SK-N-SH (cell line): ENCODE measurements at regions not wholly inside any gene's neighbourhood (a gene's known extent, or its start where the extent isn't known, plus 50 kb on each side); places are given as distances from the start of the nearest gene placed in this dataset.

Source experiments
- CTCF ChIA-PET: fragments of 300-600, 350-600 bp; formaldehyde crosslinking; extraction: SDS; loops from one replicate; lab custom pipeline; 2021; lab: Yijun Ruan, JAX
- POLR2A ChIA-PET: fragments of 350-600 bp; sonication (Branson Sonifier 250); formaldehyde crosslinking; extraction: SDS; loops from one replicate; lab custom pipeline; 2020; ENCODE audit warnings: antibody characterized with exemption, inconsistent platforms; lab: Yijun Ruan, JAX
- DNase-seq: peaks from one replicate; pipeline ENCODE4 v3.0.0; 2012
- H2AFZ ChIP-seq: fragments of 200-600 bp; sonication (generic); 2 replicates; pipeline ENCODE4 v1.8.1; 2016; ENCODE audit warnings: antibody characterized with exemption, mild to moderate bottlenecking, low read depth
- H3F3A ChIP-seq: fragments of 200-600 bp; sonication (generic); replicated peaks from 2 replicates; pipeline ENCODE3; 2016; ENCODE audit warnings: antibody characterized with exemption, mild to moderate bottlenecking; ENCODE audit not compliant: insufficient read depth
- H3K27ac ChIP-seq, 2 experiments: fragments of 200-500 bp in 1 of 2; fragments of 200-600 bp in 1 of 2; sonication (Bioruptor generic) in 1 of 2; sonication (generic), shearing (Covaris generic) in 1 of 2; 2 replicates each; pipeline versions ENCODE4 v1.5.1 to v1.6.1; 2014 to 2016; ENCODE audit warnings: low read depth in 2 of 2, inconsistent platforms in 1 of 2, low read length in 1 of 2, mild to moderate bottlenecking in 1 of 2, mixed read lengths in 1 of 2
- H3K27me3 ChIP-seq: fragments of 200-600 bp; sonication (generic), shearing (Covaris generic); 2 replicates; pipeline ENCODE4 v1.6.1; 2016; ENCODE audit warnings: mixed run types; ENCODE audit not compliant: insufficient read depth
- H3K36me3 ChIP-seq, 2 experiments: fragments of 200-500 bp in 1 of 2; fragments of 200-600 bp in 1 of 2; sonication (Bioruptor generic) in 1 of 2; sonication (generic) in 1 of 2; replicated peaks in 1 of 2; 2 replicates each; pipeline versions ENCODE3 to v1.5.1; 2014 to 2016; ENCODE audit warnings: low read length in 1 of 2, mild to moderate bottlenecking in 1 of 2; ENCODE audit not compliant: insufficient read depth in 2 of 2, control insufficient read depth in 1 of 2
- H3K4me1 ChIP-seq, 2 experiments: fragments of 200-500 bp in 1 of 2; fragments of 200-600 bp in 1 of 2; sonication (Bioruptor generic) in 1 of 2; sonication (generic), shearing (Covaris generic) in 1 of 2; 2 replicates each; pipeline versions ENCODE4 v1.5.1 to v1.6.1; 2014 to 2016; ENCODE audit warnings: low read depth in 1 of 2, low read length in 1 of 2, mixed run types in 1 of 2; ENCODE audit not compliant: insufficient read depth in 2 of 2, control insufficient read depth in 1 of 2
- H3K4me2 ChIP-seq: fragments of 200-600 bp; sonication (generic), shearing (Covaris generic); 2 replicates; pipeline ENCODE4 v1.6.1; 2017; ENCODE audit warnings: mixed run types
- H3K4me3 ChIP-seq, 2 experiments: fragments of 200-500 bp in 1 of 2; fragments of 200-600 bp in 1 of 2; sonication (Bioruptor generic) in 1 of 2; sonication (generic), shearing (Covaris generic) in 1 of 2; 2 replicates each; pipeline versions ENCODE4 v1.5.1 to v1.8.1; 2014 to 2016; ENCODE audit warnings: low read depth in 2 of 2, inconsistent platforms in 1 of 2, low read length in 1 of 2, mild to moderate bottlenecking in 1 of 2, mixed read lengths in 1 of 2, moderate library complexity in 1 of 2
- H3K79me2 ChIP-seq: fragments of 200-600 bp; sonication (generic); 2 replicates; pipeline ENCODE4 v1.8.1; 2017; ENCODE audit warnings: mild to moderate bottlenecking; ENCODE audit not compliant: insufficient read depth
- H3K9ac ChIP-seq: fragments of 200-600 bp; sonication (generic); 2 replicates; pipeline ENCODE4 v1.6.1; 2017; ENCODE audit warnings: mixed run types
- H3K9me2 ChIP-seq: fragments of 200-600 bp; sonication (generic); 2 replicates; pipeline ENCODE4 v1.6.1; 2017; ENCODE audit warnings: mixed run types
- H3K9me3 ChIP-seq: fragments of 200-600 bp; sonication (generic); 2 replicates; pipeline ENCODE4 v1.6.1; 2017; ENCODE audit warnings: mixed run types, mild to moderate bottlenecking, moderate library complexity
- H4K20me1 ChIP-seq: fragments of 200-600 bp; sonication (generic); 2 replicates; pipeline ENCODE4 v1.6.1; 2017; ENCODE audit warnings: mild to moderate bottlenecking, mixed run types; ENCODE audit not compliant: insufficient read depth
- EP300 ChIP-seq, 2 experiments: IDR thresholded peaks; 2 replicates each; pipeline versions ENCODE4 v1.4.0 to v1.6.1; 2012; ENCODE audit warnings: borderline replicate concordance in 1 of 2, low read depth in 1 of 2, low read length in 1 of 2
- FOXM1 ChIP-seq: IDR thresholded peaks from 2 replicates; pipeline ENCODE4 v1.4.0; 2012; ENCODE audit warnings: low read depth, mild to moderate bottlenecking
- GABPA ChIP-seq: IDR thresholded peaks from 2 replicates; pipeline ENCODE4 v1.4.0; 2012; ENCODE audit warnings: low read depth, mild to moderate bottlenecking
- GATA2 ChIP-seq: sonication (generic); formaldehyde crosslinking; IDR thresholded peaks from 2 replicates; pipeline ENCODE4 v1.5.0; 2020; ENCODE audit warnings: mild to moderate bottlenecking, missing genetic modification reagents
- MEF2A ChIP-seq: IDR thresholded peaks from 2 replicates; pipeline ENCODE4 v1.4.0; 2012; ENCODE audit warnings: low read depth, borderline replicate concordance
- MXI1 ChIP-seq: IDR thresholded peaks from 2 replicates; pipeline ENCODE4 v1.6.1; 2012; ENCODE audit warnings: mild to moderate bottlenecking, low read depth, low read length, improper control_type of control experiment
- NFIC ChIP-seq: IDR thresholded peaks from 2 replicates; pipeline ENCODE4 v1.4.0; 2012; ENCODE audit warnings: borderline replicate concordance
- PBX3 ChIP-seq: IDR thresholded peaks from 2 replicates; pipeline ENCODE4; 2012
- POLR2AphosphoS5 ChIP-seq: IDR thresholded peaks from 2 replicates; pipeline ENCODE4 v1.6.1; 2012; ENCODE audit warnings: low read depth, low read length
- RAD21 ChIP-seq: IDR thresholded peaks from 2 replicates; pipeline ENCODE4 v1.6.1; 2012; ENCODE audit warnings: mild to moderate bottlenecking, low read length
- REST ChIP-seq: IDR thresholded peaks from 2 replicates; pipeline ENCODE4 v1.6.1; 2012; ENCODE audit warnings: mild to moderate bottlenecking, low read depth, low read length, moderate library complexity
- RFX5 ChIP-seq: IDR thresholded peaks from 2 replicates; pipeline ENCODE4 v1.6.1; 2012; ENCODE audit warnings: mild to moderate bottlenecking, improper control_type of control experiment, low read length
- RXRA ChIP-seq: IDR thresholded peaks from 2 replicates; pipeline ENCODE4 v1.4.0; 2012; ENCODE audit warnings: low read depth, mild to moderate bottlenecking, borderline replicate concordance
- SIN3A ChIP-seq: IDR thresholded peaks from 2 replicates; pipeline ENCODE4 v1.6.1; 2012; ENCODE audit warnings: low read depth, mild to moderate bottlenecking, low read length, moderate library complexity, borderline replicate concordance
- TAF1 ChIP-seq: IDR thresholded peaks from 2 replicates; pipeline ENCODE4 v1.6.1; 2012; ENCODE audit warnings: low read depth, mild to moderate bottlenecking, low read length, moderate library complexity, borderline replicate concordance
- TCF12 ChIP-seq: IDR thresholded peaks from 2 replicates; pipeline ENCODE4 v1.4.0; 2012
- USF1 ChIP-seq: IDR thresholded peaks from 2 replicates; pipeline ENCODE4 v1.4.0; 2012; ENCODE audit warnings: low read depth, borderline replicate concordance
- USF2 ChIP-seq: fragments of 150-350 bp; IDR thresholded peaks from 2 replicates; pipeline ENCODE4 v1.6.1; 2017; ENCODE audit warnings: antibody characterized with exemption, low read length, low read depth, borderline replicate concordance
- YY1 ChIP-seq: IDR thresholded peaks from 2 replicates; pipeline ENCODE4 v1.4.0; 2012; ENCODE audit warnings: low read depth, mild to moderate bottlenecking
- WGBS: methylation state at CpG from one replicate; pipeline ENCODE4 v1.1.6; 2017; ENCODE audit warnings: low lambda C conversion rate; 5-methylcytosine and 5-hydroxymethylcytosine counted together

- TF ChIP-seq YY1, result no peak
- TF ChIP-seq, all 33 proteins: peak for 0
Observed at GRCh38 chr4:159432436-159432835, 329.6 kb downstream of the RAPGEF2 start (continued).

- Histone ChIP-seq H3K4me3 (no peak overlapping the region), H3F3A (peaks cover 10% of the 10 kb centered on the region), H3K79me2 (no peaks in the 10 kb centered on the region)
- TF ChIP-seq SIN3A, result no peak
- no peak for TF ChIP-seq GABPA
- no peak for TF ChIP-seq RFX5
- TF ChIP-seq RAD21, result no peak
- no peak for TF ChIP-seq REST
- TF ChIP-seq PBX3, result no peak
- TF ChIP-seq USF1, result no peak
- TF ChIP-seq MEF2A, result no peak
- no peak for TF ChIP-seq FOXM1
- no peak for TF ChIP-seq RXRA
- no peak for TF ChIP-seq TCF12
- no peak for TF ChIP-seq POLR2AphosphoS5
- TF ChIP-seq NFIC, result no peak
- no peak for TF ChIP-seq TAF1
- no peak for TF ChIP-seq MXI1
- no peak for TF ChIP-seq YY1
- no peak for TF ChIP-seq EP300 (IDR thresholded peaks at IDR 0.05; ENCODE audit: borderline replicate concordance in 1 of 2, low read depth in 1 of 2, low read length in 1 of 2)
- TF ChIP-seq USF2, result no peak
- TF ChIP-seq GATA2 (CRISPR knock-in tag), result no peak
- TF ChIP-seq, all 33 proteins: peak for 0
- H3K9me3 ChIP-seq, result no peaks in the 10 kb centered on the region
- no peak overlapping the region for H3K4me2 ChIP-seq
- ChIA-PET POLR2A (no interaction called here), CTCF (interaction anchor here (1.0 kb wide), 1 partner anchor 54 kb away, joined by 3 read pairs; no protein-coding TSS in a partner anchor)
- WGBS, result 92% methylated on average over 3 of the region's 3 CpGs
- DNase-seq, result no peak
- H3K36me3 ChIP-seq, result no peaks in the 10 kb centered on the region
- H4K20me1 ChIP-seq, result no peaks in the 10 kb centered on the region
- no peak overlapping the region for H3K27ac ChIP-seq
- H3K4me1 ChIP-seq, result peaks cover 0 to 22% of the 10 kb centered on the region in 2 experiments; a peak in 1 of 4 replicates
- H3K27me3 ChIP-seq, result no peaks in the 10 kb centered on the region
- H3K9ac ChIP-seq, result no peak overlapping the region
- no peaks in the 10 kb centered on the region for H3K9me2 ChIP-seq
- no peak overlapping the region for H2AFZ ChIP-seq
Observed at GRCh38 chr4:159433337-159433736, 330.5 kb downstream of the RAPGEF2 start.
